SW 1271 (cell line): ENCODE measurements at regions not wholly inside any gene's neighbourhood (a gene's known extent, or its start where the extent isn't known, plus 50 kb on each side); places are given as distances from the start of the nearest gene placed in this dataset.

Experiments used
- DNase-seq, 2 experiments: peaks; one replicate each; lab custom pipeline; 2025; lab: John Stamatoyannopoulos, UW

DNA sequence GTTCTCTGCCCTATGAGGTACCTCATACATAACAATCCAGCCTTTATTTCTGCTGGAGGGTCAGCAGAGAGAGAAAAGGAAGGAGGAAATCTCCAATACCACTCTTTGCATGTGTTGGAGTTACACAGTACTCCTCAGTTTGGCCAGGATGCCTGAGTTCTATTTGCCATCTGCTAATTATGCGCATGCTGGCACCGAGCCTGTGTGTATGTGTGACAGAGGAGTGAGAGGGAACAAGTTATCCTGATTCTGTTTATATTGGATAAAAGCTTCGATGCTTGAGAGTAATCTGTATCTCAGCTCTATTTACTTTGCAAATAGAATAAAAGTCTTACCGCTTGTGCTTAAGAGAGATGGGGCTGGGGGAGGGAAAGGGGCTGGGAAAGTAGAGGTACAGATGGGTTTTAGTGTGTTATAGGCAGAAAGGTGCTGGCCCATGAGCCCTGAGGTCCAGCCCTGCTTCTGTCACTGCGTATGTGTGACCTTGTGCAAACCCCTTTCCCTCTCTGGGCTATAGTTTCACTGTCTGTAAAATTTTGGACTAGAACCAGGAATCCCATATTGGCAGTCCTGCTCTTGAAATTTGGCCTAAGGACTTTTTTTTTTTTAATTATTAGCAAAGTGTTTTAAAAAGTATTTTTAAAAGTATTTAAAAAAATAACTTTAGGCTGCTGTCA lies 54.5 kb upstream of the PLXNA2 start:
- no peak for DNase-seq

- DNase-seq: no peak
These were observed 56.0 kb upstream of the PLXNA2 start for GRCh38 chr1:208300084-208300770.

- no peak for DNase-seq
These were observed 58.6 kb upstream of the PLXNA2 start for GRCh38 chr1:208302699-208303238.

DNA sequence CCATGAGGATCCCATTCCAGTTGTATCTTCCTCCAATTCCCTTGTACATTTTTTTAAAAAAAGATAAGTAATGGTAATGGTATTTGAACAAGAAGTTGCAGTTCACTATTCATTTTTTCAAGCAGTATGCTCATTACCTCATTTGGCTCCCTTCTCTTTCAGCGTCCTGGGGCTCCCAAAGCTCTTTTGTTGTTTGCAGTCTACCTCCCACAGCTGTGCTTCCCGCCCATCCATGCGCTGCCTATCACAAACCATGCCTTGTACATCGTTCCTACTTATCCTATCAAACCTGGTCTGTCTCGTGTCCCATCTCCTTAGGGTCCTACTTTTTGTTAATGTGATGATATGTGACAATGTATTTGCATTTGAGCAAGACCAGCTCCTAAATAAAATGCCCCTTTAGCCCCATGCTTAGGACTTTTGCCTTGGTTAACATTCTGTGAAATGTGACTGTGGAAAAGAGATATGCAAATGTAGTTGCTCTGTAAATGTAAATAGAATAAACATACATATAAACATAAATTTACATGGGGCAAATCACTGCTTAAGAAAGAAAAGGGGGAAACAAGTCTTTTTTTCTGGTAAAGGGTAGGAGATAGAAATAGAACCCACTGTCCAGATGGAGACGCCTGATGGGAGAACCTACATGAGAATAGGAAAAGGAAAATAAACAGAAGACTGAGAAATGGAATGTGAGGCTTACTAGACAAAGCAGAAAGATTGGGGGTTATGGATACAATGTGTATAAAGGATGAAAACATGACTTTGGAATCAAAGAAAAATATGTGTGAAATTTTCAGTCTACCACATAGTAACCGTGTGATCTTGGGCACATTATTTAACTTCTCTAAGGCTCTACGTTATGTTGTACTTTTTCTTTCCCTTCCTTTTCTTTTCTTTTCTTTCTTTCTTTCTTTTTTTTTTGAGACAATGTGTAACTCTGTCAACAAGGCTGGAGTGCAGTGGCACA lies 59.8 kb upstream of the PLXNA2 start:
- DNase-seq: no peak

DNA sequence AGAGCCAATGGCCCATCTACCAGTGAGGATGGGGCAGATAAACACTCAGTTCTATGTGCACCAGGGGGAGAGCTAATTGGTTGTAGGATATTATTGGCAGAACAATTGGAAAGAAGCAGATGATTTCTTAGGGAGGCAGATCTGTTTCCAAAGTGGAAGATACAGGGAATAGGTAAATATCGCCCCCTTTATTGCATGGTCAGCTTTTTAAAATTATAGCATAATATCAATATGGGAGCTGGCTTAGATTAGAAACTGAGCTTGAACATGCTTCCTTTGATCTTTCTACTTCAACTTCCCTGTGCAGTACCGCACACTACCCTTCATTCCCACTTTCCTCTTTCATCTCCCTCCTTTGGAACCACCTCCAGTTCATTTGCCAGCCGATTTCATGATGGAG lies 64.0 kb upstream of the PLXNA2 start:
- no peak for DNase-seq

GRCh38 chr1:208309771-208310170 lies 65.6 kb upstream of the PLXNA2 start:
- DNase-seq: no peak

DNA sequence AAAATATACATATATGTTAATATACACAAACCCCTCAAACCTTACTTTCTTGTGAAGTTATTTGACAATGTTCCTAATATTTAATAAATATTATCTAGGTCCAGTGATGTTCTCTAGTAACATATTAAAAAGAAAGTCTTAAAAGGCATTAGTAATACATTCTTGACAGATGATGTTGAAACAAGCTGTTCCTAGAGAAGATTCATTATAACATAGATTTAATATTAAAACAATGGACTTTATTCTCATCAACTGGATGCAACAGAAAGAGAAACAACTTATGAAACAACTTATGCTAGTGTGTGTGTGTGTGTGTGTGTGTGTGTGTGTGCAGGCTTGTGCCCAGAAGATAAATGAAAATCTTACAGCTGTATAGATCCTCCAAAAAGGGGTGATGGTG lies 68.5 kb upstream of the PLXNA2 start:
- no peak for DNase-seq

DNA sequence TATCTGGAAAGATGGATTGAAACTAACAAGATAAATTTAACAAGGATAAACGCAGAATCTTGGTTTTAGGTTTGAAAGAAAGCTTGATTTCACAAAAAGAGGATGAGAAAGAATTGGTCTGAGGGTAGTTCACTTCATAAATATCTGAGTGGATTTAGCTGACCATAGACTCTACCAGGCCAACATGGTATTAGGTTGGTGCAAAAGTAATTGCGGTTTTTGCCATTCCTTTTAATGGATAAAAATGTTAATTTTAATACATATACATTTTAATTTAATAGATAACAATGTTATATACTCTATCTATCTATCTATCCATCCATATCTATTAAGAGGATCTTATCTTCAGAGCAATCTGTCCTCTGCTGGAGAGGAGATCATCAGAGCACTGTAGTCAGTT lies 70.2 kb upstream of the PLXNA2 start:
- DNase-seq: no peak

- no peak for DNase-seq
These were observed 74.1 kb upstream of the PLXNA2 start for GRCh38 chr1:208318150-208318734.

DNA sequence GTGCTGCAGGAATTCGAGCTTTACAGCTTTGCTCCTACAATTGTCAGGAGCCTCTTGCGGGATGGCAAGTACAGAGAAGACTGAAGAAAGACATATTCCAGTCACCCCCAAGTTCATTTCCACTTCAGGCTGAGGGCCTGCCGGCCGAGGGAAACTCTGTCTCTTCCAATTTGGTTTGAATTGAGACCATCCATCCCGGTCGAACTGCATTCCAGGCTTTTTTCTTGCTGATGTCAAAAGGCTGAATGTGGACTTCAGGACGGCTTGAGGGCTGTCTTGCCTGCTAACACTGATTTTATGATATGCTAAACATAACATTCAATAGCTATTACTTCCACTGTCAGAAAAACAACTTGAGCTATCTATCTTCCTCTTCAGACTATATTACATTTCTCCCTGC lies 79.8 kb upstream of the PLXNA2 start:
- no peak for DNase-seq

- DNase-seq: no peak
These were observed 81.8 kb upstream of the PLXNA2 start for GRCh38 chr1:208326033-208326432.

GRCh38 chr1:208329300-208329699 lies 85.1 kb upstream of the PLXNA2 start:
- no peak for DNase-seq

GRCh38 chr1:208332036-208332773 lies 88.0 kb upstream of the PLXNA2 start:
- no peak for DNase-seq

- DNase-seq: no peak
These were observed 88.6 kb upstream of the PLXNA2 start for GRCh38 chr1:208332774-208333126.

DNA sequence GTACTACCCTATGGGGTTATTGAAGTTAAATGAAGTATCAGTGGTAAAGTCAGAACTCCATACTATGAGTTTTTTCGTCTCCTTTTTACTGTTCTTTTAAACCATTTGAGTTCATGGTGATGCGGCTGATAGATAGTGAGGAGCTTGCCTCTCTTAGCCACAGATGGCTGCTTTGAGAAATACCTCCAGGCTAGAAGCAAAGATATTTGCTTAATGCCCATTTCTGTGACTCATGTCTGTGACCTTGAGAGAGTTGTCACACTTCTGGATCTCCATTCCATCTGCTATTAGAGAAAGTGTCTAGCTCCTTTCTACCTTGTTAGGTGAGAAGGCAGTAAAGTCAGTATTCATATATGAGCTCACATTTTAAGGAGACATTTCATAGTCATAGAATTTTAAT lies 89.5 kb upstream of the PLXNA2 start:
- DNase-seq: no peak

DNA sequence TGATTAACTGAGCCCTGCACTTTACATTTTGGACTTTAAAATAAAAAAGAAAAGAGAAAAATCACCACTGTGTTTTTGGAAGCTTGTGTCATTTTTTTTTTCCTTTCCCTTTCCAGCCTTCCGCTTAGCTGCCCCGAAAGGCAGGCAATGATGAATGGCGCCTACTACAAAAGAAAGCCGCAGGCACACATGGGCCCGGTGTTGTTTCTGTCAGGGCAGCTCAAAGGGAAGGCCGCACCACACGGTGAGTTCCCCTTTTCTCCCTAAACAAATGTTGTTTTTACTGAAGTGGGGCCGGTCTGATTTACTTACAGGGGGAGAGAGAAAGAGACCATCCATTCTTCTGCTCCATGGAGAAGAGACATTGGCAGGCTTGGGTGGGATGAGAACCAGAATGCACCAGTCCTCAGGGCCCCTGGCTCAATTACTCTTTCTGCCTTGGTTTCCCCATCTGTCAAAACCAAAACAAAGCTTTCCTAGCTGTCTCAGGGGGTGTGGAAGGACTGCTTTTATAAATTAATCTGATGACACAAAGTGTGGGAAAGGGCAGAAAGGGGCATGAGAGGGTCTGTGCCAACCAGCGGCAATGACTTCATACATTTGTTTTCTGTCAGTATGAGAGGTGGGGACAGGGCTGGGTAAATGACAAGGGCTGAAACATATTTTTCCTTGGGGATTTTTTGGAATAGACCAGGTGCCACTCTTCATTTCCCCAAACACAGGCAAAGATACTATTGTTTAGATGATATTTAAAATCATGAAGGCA lies 91.4 kb upstream of the PLXNA2 start:
- no peak for DNase-seq

GRCh38 chr1:208336137-208336518 lies 91.9 kb upstream of the PLXNA2 start:
- DNase-seq: no peak

DNA sequence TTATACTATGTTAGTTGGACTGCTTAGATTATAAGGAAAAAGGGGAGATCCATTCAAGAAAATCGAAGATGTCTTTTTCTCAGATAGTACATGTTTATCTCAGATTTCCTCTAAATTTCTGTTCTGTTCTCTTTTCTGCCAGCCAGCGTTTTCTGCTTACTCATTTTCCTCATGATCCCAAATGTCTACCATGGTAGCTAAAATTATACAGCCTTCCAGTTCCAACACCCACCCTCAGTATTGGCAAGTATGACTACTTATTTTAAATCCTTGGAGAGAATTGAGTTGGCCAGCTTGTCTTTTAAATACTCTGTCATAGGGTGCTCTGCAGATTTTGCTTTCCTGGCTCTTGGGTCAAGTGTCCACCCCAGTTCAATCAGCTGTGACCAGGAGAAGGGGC lies 95.7 kb upstream of the PLXNA2 start:
- no peak for DNase-seq

DNA sequence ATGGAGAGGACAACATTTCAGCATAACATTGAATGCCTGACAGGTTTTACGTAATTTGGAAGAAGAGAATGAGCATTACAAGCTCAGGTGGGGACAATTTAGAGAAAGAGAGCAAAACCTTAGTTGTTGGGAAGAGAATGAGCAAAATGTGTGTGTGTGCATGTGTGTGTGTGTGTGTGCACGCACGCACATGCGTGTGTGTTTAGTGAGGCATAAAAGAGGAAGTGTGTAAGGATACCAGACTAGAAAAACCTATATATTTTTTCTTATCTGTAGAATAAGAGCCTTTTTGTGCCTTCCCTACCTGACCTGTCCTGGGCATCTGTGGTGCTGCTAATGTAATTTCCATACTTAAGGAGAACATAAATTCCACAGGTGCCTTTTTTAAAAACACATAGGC lies 99.0 kb upstream of the PLXNA2 start:
- DNase-seq: no peak

- no peak for DNase-seq
These were observed 100.1 kb upstream of the PLXNA2 start for GRCh38 chr1:208344202-208344857.
